ENCODE measurements at regions not wholly inside any gene's neighbourhood (a gene's known extent, or its start where the extent isn't known, plus 50 kb on each side); places are given as distances from the start of the nearest gene placed in this dataset.

- Histone ChIP-seq H4K20me1 (ENCODE audit: insufficient read depth) (no peaks in the 10 kb centered on the region), H2AFZ (ENCODE audit: low read depth, low read length) (no peak overlapping the region), H3K9me3 (ENCODE audit: low read length) (no peaks in the 10 kb centered on the region), H3K4me3 (ENCODE audit: low read length) (no peak overlapping the region), H3K4me2 (ENCODE audit: low read length) (no peak overlapping the region), H3K36me3 (ENCODE audit: insufficient read depth, low read length) (no peaks in the 10 kb centered on the region), H3F3A (ENCODE audit: insufficient read depth, low read length, poor library complexity, severe bottlenecking) (no peaks in the 10 kb centered on the region), H3K9me2 (ENCODE audit: insufficient read depth, low read length) (no peaks in the 10 kb centered on the region), H3K27ac (ENCODE audit: low read length) (no peak overlapping the region), H3K9ac (ENCODE audit: low read length) (no peak overlapping the region), H3K27me3 (ENCODE audit: insufficient read depth, low read depth, low read length) (no peaks in the 10 kb centered on the region), H3K79me2 (replicated peaks; ENCODE audit: insufficient read depth, low read length) (no peaks in the 10 kb centered on the region)
- no peak for TF ChIP-seq EZH2 (IDR thresholded peaks at IDR 0.05; ENCODE audit: borderline replicate concordance, insufficient read depth, low read length, poor library complexity, severe bottlenecking)
- TF ChIP-seq POLR2AphosphoS5 (IDR thresholded peaks at IDR 0.05): no peak
- TF ChIP-seq REST (IDR thresholded peaks at IDR 0.05; ENCODE audit: borderline replicate concordance): no peak
- no peak for TF ChIP-seq RAD21 (conservative IDR thresholded peaks at IDR 0.05)
- no peak for TF ChIP-seq SMC3 (conservative IDR thresholded peaks at IDR 0.05; ENCODE audit: poor library complexity)
- no peak for TF ChIP-seq CTCF (IDR thresholded peaks at IDR 0.05; ENCODE audit: poor library complexity, severe bottlenecking)
- no peak for TF ChIP-seq MXI1 (conservative IDR thresholded peaks at IDR 0.05; ENCODE audit: poor library complexity, severe bottlenecking)
- no peak for TF ChIP-seq EP300 (conservative IDR thresholded peaks at IDR 0.05; ENCODE audit: poor library complexity, severe bottlenecking)
- no peak for TF ChIP-seq TAF1 (IDR thresholded peaks at IDR 0.05; ENCODE audit: low read depth)
Observed at GRCh38 chr6:153720732-153721131, 318.3 kb upstream of the OPRM1 start.

GRCh38 chr6:153705429-153705828, 333.6 kb upstream of the OPRM1 start:
- Histone ChIP-seq H4K20me1 (ENCODE audit: insufficient read depth) (no peaks in the 10 kb centered on the region), H3K79me2 (replicated peaks; ENCODE audit: insufficient read depth, low read length) (no peaks in the 10 kb centered on the region), H3K4me2 (ENCODE audit: low read length) (no peak overlapping the region), H3K36me3 (ENCODE audit: insufficient read depth, low read length) (no peaks in the 10 kb centered on the region), H3K9me2 (ENCODE audit: insufficient read depth, low read length) (no peaks in the 10 kb centered on the region), H3K9me3 (ENCODE audit: low read length) (no peaks in the 10 kb centered on the region), H3F3A (ENCODE audit: insufficient read depth, low read length, poor library complexity, severe bottlenecking) (no peaks in the 10 kb centered on the region), H3K27ac (ENCODE audit: low read length) (no peak overlapping the region), H2AFZ (ENCODE audit: low read depth, low read length) (no peak overlapping the region), H3K9ac (ENCODE audit: low read length) (no peak overlapping the region), H3K27me3 (ENCODE audit: insufficient read depth, low read depth, low read length) (no peaks in the 10 kb centered on the region), H3K4me3 (ENCODE audit: low read length) (no peak overlapping the region)
- TF ChIP-seq EZH2 (IDR thresholded peaks at IDR 0.05; ENCODE audit: borderline replicate concordance, insufficient read depth, low read length, poor library complexity, severe bottlenecking) (no peak), REST (IDR thresholded peaks at IDR 0.05; ENCODE audit: borderline replicate concordance) (no peak), MXI1 (conservative IDR thresholded peaks at IDR 0.05; ENCODE audit: poor library complexity, severe bottlenecking) (no peak), RAD21 (conservative IDR thresholded peaks at IDR 0.05) (no peak), SMC3 (conservative IDR thresholded peaks at IDR 0.05; ENCODE audit: poor library complexity) (no peak), POLR2AphosphoS5 (IDR thresholded peaks at IDR 0.05) (no peak)

Data from neural cell (in vitro differentiated cells).